Keratinocyte (primary cell): ENCODE measurements at regions not wholly inside any gene's neighbourhood (a gene's known extent, or its start where the extent isn't known, plus 50 kb on each side); places are given as distances from the start of the nearest gene placed in this dataset.

Experiments used
- DNase-seq: peaks from one replicate; pipeline ENCODE4 v3.0.0-alpha.2; 2011; ENCODE audit warnings: low read depth, missing footprints, low spot score
- FAIRE-seq: peaks from 2 replicates; lab custom pipeline; 2011; peaks lifted over from hg19 to GRCh38; lab: Jason Lieb, UNC
- H2AFZ ChIP-seq: 2 replicates; pipeline ENCODE4 v1.6.0; 2012; ENCODE audit warnings: low read length, control low read depth, inconsistent platforms; ENCODE audit not compliant: control insufficient read depth
- H3K27ac ChIP-seq: 2 replicates; pipeline ENCODE4 v1.5.1; 2011; ENCODE audit warnings: low read length; ENCODE audit not compliant: control insufficient read depth, insufficient read depth
- H3K27me3 ChIP-seq: 3 replicates; pipeline ENCODE4 v1.6.0; 2011; ENCODE audit warnings: low read length; ENCODE audit not compliant: control insufficient read depth, insufficient read depth; ENCODE audit errors: extremely low read depth
- H3K36me3 ChIP-seq, 2 experiments: 2 replicates in 1 of 2; 3 replicates in 1 of 2; pipeline ENCODE4 v1.5.1; 2011; ENCODE audit warnings: low read length in 2 of 2, mild to moderate bottlenecking in 1 of 2; ENCODE audit not compliant: control insufficient read depth in 2 of 2, insufficient read depth in 2 of 2; ENCODE audit errors: extremely low read depth in 1 of 2
- H3K4me1 ChIP-seq: 3 replicates; pipeline ENCODE4 v1.5.1; 2011; ENCODE audit warnings: low read length; ENCODE audit not compliant: control insufficient read depth, insufficient read depth; ENCODE audit errors: extremely low read depth
- H3K4me2 ChIP-seq: 3 replicates; pipeline ENCODE4 v1.6.0; 2011; ENCODE audit warnings: low read depth, low read length; ENCODE audit not compliant: control insufficient read depth, insufficient read depth; ENCODE audit errors: extremely low read depth
- H3K4me3 ChIP-seq, 3 experiments: fragments of 200-600 bp in 1 of 3; sonication (generic) in 1 of 3; 2 replicates in 2 of 3; 3 replicates in 1 of 3; pipeline ENCODE4 v1.5.1; 2011 to 2016; ENCODE audit warnings: low read length in 3 of 3, mild to moderate bottlenecking in 3 of 3, control low read depth in 2 of 3, inconsistent platforms in 1 of 3, low read depth in 1 of 3, mixed read lengths in 1 of 3, mixed run types in 1 of 3, moderate library complexity in 1 of 3; ENCODE audit not compliant: control insufficient read depth in 2 of 3, insufficient read depth in 2 of 3; ENCODE audit errors: extremely low read depth in 1 of 3
- H3K79me2 ChIP-seq: 2 replicates; pipeline ENCODE4 v1.6.0; 2012; ENCODE audit warnings: low read length; ENCODE audit not compliant: control insufficient read depth, insufficient read depth
- H3K9ac ChIP-seq: 3 replicates; pipeline ENCODE4 v1.6.0; 2011; ENCODE audit warnings: low read length; ENCODE audit not compliant: control insufficient read depth, insufficient read depth; ENCODE audit errors: extremely low read depth
- H3K9me1 ChIP-seq: 3 replicates; pipeline ENCODE4 v1.6.0; 2011; ENCODE audit warnings: low read length; ENCODE audit not compliant: control insufficient read depth, insufficient read depth; ENCODE audit errors: extremely low read depth
- H3K9me3 ChIP-seq: 2 replicates; pipeline ENCODE4 v1.5.1; 2012; ENCODE audit warnings: low read depth, low read length; ENCODE audit not compliant: control insufficient read depth
- H4K20me1 ChIP-seq: 3 replicates; pipeline ENCODE4 v1.6.0; 2011; ENCODE audit warnings: low read length; ENCODE audit not compliant: control insufficient read depth, insufficient read depth; ENCODE audit errors: extremely low read depth
- EZH2 ChIP-seq: IDR thresholded peaks from one replicate; pipeline ENCODE4 v1.6.1; 2012; ENCODE audit warnings: inconsistent platforms, mild to moderate bottlenecking, low read length, moderate library complexity
- dilution Hi-C: fragments of 300-500 bp; cut with MboI; formaldehyde crosslinking; loops from one replicate; pipeline ENCODE4 v1.7.0; 2020; ENCODE audit warnings: low sequenced_read_pairs; ENCODE audit not compliant: extremely low pct_ligation_motif_present
- TF ChIP-seq, protein P1 (sequence below), 3 experiments: IDR thresholded peaks in 1 of 3; conservative IDR thresholded peaks in 1 of 3; optimal IDR thresholded peaks in 1 of 3; 2 replicates in 2 of 3; 3 replicates in 1 of 3; pipeline versions ENCODE3 to v1.5.1; 2011; ENCODE audit warnings: low read length in 3 of 3, mild to moderate bottlenecking in 3 of 3, moderate library complexity in 2 of 3, control low read depth in 1 of 3, inconsistent platforms in 1 of 3; ENCODE audit not compliant: insufficient read depth in 2 of 3; ENCODE audit errors: extremely low read depth in 1 of 3

DNA sequence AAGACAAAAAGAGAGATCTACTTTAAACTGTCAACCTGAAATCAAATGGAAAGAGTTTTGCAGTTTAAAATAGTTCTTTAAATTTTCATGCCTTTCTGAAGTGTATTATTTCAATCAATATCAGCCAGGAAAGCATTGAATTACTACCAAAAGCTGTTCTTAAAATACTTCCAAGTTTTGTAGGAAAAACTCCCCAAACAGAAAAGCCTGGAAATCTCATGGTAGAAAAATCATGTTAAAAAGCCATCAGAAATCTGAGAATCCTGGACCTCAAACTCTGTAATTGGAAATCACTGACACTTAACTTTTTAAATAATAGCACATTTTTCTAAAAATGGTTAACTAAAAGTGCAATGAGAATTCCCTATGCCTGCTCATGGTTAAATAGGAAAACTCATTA is 63.3 kb upstream of the CNTNAP4 start:
- H3K9me3 ChIP-seq: no peaks in the 10 kb centered on the region
- FAIRE-seq: no peak
- H3K79me2 ChIP-seq: no peaks in the 10 kb centered on the region
- H3K4me1 ChIP-seq: no peaks in the 10 kb centered on the region
- no peaks in the 10 kb centered on the region for H3K9me1 ChIP-seq
- H2AFZ ChIP-seq: no peak overlapping the region
- no peak overlapping the region for H3K4me3 ChIP-seq
- H3K4me2 ChIP-seq: no peak overlapping the region
- dilution Hi-C loops: no loop called here
- no peak overlapping the region for H3K9ac ChIP-seq
- no peak overlapping the region for H3K27ac ChIP-seq
- DNase-seq: no peak
- TF ChIP-seq, protein P1, sequence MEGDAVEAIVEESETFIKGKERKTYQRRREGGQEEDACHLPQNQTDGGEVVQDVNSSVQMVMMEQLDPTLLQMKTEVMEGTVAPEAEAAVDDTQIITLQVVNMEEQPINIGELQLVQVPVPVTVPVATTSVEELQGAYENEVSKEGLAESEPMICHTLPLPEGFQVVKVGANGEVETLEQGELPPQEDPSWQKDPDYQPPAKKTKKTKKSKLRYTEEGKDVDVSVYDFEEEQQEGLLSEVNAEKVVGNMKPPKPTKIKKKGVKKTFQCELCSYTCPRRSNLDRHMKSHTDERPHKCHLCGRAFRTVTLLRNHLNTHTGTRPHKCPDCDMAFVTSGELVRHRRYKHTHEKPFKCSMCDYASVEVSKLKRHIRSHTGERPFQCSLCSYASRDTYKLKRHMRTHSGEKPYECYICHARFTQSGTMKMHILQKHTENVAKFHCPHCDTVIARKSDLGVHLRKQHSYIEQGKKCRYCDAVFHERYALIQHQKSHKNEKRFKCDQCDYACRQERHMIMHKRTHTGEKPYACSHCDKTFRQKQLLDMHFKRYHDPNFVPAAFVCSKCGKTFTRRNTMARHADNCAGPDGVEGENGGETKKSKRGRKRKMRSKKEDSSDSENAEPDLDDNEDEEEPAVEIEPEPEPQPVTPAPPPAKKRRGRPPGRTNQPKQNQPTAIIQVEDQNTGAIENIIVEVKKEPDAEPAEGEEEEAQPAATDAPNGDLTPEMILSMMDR (optimal IDR thresholded peaks at IDR 0.05 in 1 of 3, IDR thresholded peaks at IDR 0.05 in 1 of 3, conservative IDR thresholded peaks at IDR 0.05 in 1 of 3; ENCODE audit: extremely low read depth in 1 of 3, insufficient read depth in 2 of 3, low read length in 3 of 3): no peak
- TF ChIP-seq EZH2: no peak
- no peaks in the 10 kb centered on the region for H4K20me1 ChIP-seq
- H3K36me3 ChIP-seq: no peaks in the 10 kb centered on the region
- no peaks in the 10 kb centered on the region for H3K27me3 ChIP-seq

DNA sequence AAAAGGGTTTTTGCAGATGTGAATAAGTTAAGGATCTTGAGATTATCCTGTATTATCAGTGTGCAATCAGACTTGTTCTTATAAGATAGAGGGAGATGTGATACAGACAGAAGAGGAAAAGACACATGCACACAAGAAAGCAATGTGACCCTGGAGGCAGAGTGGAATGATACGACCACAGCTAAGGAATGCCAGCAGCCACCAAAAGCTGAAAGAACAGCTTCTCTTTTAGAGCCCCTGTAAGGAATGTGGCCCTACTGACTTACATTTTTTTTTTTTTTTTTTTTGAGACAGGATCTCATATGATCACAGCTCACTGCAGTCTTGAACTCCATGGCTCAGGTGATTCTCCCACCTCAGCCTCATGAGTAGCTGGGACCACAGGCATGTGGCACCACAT is 62.3 kb upstream of the CNTNAP4 start:
- no peak for DNase-seq
- Histone ChIP-seq H3K4me2 (no peak overlapping the region), H3K4me1 (no peaks in the 10 kb centered on the region), H4K20me1 (no peaks in the 10 kb centered on the region), H3K9me3 (no peaks in the 10 kb centered on the region), H3K79me2 (no peaks in the 10 kb centered on the region), H2AFZ (no peak overlapping the region), H3K4me3 (no peak overlapping the region), H3K27ac (no peak overlapping the region), H3K36me3 (no peaks in the 10 kb centered on the region), H3K9ac (no peak overlapping the region), H3K27me3 (no peaks in the 10 kb centered on the region), H3K9me1 (no peaks in the 10 kb centered on the region)
- dilution Hi-C loops: no loop called here
- no peak for FAIRE-seq
- TF ChIP-seq EZH2: no peak
- TF ChIP-seq, protein P1 (optimal IDR thresholded peaks at IDR 0.05 in 1 of 3, IDR thresholded peaks at IDR 0.05 in 1 of 3, conservative IDR thresholded peaks at IDR 0.05 in 1 of 3; ENCODE audit: extremely low read depth in 1 of 3, insufficient read depth in 2 of 3, low read length in 3 of 3): no peak
